Astrocyte of the hippocampus (primary cell): ENCODE measurements at regions not wholly inside any gene's neighbourhood (a gene's known extent, or its start where the extent isn't known, plus 50 kb on each side); places are given as distances from the start of the nearest gene placed in this dataset.
"Not testable (repeated sequence)": the region's sequence is repeated elsewhere in the genome, so short reads cannot be mapped to it uniquely, and the experiment has no call there.

Experiments
- DNase-seq: peaks from one replicate; pipeline ENCODE4 v3.0.0; 2011; ENCODE audit warnings: low read depth, low spot score

DNA sequence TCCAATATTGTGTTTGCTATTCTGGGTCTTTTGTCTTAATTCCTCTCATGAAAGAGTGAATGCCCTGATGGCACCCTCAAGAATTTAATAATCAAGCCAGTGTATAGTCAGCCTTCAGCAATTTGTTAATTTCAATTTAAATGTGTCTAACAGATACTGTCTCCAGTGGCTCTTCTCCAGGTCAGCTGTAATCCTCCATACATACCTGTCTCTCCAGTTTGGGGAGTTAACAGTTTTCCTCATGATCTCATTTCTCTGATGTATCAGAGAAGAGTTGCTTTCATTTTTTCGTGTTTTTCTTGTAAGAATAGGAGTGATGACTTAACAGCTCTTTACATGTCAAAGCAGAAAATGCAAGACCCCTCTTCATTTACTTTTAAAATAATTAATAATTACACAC, 500.3 kb upstream of the RORB start:
- no peak for DNase-seq

DNA sequence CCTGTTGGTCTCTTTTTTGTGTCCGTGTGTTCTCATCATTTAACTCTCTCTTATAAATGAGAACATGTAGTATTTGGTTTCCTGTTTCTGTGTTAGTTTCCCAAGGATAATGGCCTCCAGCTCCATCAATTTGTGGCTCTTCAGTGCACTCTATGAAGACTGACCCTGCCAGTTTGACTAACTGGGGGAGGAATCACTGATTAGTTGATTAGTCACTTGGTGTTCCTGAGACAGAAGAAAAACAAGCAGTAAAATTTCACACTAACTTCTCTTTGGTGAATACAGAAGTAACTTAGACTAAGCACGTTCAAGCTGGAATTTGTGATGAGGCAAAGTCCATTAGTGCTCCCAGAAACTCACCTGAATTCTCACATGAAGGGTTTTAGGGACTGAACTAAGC, 495.8 kb upstream of the RORB start:
- DNase-seq = peak; percentile 16

DNA sequence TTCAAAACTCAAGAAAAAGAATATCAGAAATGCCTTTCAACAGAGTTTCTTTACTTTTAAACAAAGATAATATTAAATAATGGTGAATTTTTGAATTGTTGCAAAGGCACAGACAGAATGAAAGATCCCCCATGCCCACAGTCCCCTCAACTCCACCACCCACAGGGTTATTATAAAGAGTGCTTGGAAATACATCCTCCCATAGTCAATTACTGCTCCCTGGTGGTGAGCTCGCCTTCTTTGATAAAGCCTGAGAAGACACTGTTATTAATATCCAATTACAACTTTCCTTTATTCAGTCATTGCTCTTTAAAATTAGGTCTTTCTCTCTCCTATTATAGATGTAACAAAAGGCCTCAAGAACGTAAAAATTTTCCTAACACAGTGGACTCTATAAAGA, 490.2 kb upstream of the RORB start:
- DNase-seq = peak; percentile 12

DNA sequence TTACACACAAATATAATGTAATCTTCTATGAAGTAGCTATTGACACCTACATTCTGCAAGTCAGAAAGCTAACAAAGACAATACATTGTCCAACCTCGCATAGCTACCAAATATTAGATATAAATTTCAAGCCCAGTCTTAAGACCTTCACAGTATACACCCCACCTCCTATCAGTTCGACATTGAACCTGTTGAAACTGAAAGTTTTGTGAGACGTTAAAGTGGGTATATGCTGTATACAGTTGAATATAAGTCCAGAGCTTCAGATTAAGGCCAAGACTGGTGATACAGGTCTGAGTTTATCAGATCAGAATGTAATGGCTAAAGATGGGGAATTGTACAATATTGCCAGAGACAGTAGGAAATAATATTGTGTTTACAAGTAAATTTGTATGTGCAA, 489.3 kb upstream of the RORB start:
- DNase-seq = no peak

DNA sequence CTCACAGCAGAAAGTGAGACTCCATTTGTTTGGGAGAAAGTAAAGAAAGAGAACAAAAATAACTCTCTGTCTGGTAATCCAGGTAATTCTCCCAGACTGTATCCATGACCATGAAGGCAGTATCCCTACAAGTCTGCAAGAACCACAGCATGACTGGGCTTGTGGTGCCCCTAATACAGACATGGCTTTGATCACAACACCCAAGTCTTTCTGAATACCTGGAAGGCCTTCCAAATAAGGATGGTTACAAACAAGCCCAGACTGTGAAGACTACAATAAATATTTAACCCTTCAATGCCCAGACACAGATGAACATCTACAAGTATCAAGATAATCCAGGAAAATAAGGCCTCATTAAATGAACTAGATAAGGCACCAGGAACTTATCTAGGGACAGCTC, 481.1 kb upstream of the RORB start:
- no peak for DNase-seq

DNA sequence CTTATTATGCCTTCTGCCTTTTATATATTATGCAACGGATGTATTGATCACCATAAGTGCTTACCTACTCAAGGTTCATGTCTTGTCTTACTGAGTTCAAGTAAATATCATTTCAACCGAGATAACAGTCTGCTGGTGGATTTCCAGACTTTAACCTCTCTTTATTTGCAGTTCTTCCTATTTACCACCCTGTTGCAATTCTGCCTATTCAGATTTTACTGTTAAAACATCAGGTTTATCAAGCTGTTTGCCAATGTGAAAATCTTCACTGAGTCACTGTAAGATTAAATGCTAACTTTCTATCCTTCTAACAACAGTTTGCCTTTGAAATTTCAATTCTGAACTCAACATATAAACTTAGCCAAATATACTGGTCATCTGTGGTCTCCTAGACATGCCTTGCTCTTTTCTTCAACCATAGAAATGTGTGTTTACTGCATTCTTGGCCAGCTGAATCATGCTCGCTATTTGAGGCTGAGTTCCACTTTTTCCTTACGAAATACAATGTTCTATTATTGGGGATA, 471.7 kb upstream of the RORB start:
- DNase-seq = peak; percentile 90

DNA sequence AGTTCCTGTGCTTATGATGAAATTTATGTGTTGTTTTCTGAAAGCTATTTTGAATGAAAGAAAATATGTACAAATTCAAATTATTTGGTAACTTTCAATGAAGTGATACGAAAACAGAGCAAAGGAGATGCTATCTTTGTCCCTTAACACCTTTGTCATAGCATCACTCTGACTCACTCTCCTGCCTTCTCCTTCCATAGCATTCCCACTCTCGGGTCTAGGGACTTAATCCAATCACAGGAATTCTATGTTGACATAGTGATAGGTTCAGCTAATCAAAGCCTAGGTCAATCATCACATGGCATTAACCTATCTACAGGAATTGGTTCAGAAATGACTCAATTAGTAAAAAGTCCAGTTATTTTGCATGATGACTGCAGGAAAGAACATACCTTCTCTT, 464.7 kb upstream of the RORB start:
- DNase-seq = no peak

DNA sequence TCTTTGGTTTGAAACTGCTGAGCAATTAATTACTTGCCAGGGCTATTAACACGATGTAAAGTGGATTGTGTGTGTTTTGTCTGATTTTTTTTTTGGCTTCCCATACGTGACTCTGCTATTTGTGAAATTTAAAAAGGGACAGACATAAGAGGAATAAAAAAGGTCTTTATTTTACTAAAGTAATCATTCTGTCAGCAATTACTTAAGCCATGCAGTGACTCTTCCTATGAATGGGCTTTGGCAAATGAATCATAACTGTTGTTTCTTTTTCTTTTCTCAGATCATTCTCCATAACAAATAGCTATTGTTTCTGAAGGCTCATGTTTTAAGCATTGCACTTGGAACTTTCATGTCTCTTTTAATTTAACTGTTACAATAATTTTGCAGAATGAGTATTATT, 461.3 kb upstream of the RORB start:
- DNase-seq = peak; percentile 13

DNA sequence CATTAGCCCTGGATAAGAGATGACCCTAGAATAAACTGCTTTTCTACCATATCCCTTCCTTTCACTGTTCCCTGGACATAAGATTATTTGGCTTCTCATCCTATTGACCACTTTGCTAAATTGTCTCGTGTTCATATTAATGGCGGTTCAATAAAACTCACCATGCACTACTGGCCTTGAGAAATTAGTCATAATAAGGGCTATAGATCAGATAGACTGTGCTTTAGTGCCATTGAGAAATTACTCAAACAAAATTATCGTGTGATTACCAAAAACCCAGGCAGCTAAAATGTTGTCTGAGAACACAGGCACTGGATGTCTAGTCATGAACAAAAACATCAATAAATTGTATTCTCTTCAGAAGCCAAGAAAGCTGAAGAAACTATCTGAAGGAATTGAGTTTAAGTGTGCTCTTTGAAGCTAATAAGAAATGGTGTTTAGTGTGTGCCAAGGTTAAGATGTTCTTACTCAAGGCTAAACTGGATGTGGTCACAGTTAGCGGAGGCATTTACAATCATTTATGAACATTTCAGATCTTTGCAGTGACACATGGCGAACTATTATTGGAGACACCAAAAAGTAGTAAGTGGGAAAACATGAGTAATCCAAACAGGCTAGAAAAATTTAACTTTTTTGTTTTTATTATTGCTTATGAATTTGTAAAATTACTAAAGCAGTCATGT, 460.4 kb upstream of the RORB start:
- DNase-seq = peak; percentile 47

DNA sequence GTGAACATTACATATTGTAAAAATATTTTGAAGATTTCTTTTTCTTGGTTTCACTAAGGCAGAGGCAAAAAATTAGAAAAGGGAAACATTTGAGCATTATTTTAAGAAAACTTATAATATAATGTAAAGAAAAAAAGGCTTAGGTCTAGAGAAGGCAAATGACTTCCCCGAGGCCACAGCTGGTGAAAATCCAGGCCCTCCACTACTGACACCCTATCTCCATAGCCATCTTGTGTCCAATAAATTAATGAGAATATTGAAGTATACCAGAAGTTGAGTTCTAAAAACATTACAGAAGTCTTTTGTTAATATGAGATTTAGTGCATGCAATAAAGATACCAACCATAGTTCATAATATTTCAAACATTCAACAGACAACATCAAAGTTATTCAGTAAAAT, 459.9 kb upstream of the RORB start:
- no peak for DNase-seq

DNA sequence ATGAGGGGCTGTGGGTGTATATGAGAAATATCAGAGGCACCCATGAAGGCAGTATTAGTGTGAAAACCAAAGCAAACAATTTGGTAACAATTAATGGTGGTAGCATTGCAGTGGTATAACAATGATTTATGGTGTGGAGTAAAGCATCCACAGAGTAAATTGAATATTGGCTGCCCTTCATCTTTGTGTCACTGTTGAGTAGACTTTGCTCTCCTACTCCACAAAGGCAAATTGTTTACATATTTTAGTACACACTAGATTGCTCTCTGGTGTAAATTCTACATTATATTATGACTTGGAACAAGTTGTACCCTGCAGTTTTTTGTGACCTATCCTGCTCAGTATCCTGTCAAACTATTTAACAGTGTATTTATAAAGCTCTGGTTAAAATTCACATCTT, 455.5 kb upstream of the RORB start:
- no peak for DNase-seq

DNA sequence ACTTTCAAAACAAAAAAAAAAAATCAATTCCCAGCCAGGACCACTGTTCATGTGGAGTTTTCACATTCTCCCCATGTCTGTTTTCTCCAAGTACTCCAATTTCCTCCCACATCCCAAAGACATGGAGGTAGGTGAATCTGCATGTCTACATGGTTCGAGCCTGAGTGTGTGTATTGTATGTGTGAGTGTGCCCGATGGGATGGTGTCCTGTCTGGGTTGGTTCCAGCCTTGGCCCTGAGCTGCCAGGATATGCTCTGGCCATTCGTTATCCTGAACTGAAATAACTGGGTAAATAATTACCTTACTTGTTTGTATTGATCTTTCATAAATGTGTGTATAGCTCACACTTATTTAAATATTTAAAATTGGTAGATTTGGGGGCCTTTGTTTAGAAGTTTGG, 452.3 kb upstream of the RORB start:
- DNase-seq = no peak

DNA sequence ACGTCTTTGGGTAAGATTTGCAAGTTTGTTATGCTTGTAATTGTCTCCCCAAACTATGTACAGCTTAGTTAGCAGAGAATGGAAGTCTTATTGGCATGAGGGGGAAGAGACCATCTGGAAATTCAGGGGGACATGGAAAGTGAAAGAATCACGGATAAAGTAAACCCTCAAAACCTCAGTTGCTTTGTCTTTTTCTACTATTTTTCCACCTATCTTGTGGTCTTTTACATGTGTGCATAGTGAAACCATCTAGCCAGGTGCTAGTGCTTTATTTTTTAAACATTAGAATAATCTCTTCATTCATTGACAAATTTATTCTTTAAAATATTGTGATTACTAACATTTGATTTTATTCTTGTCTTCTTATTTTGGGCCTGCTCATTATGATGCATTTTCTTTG, 441.1 kb upstream of the RORB start:
- DNase-seq = no peak

DNA sequence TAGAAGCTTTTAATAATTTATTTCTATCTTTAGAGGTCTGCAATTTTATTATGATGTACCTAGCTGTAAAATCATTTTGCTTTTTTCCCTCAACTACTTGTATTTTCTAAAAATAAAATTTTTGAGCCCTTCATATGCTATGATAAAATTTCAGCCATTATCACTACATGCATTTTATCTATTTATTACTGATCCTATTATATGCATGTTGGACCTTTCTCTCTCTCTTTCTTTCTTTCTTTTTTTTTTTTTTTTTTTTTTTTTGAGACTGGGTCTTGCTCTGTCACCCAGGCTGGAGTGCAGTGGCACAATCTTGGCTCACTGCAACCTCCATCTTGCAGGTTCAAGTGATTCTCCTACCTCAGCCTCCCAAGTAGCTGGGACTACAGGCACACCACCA, 440.1 kb upstream of the RORB start:
- DNase-seq = not testable (repeated sequence)

DNA sequence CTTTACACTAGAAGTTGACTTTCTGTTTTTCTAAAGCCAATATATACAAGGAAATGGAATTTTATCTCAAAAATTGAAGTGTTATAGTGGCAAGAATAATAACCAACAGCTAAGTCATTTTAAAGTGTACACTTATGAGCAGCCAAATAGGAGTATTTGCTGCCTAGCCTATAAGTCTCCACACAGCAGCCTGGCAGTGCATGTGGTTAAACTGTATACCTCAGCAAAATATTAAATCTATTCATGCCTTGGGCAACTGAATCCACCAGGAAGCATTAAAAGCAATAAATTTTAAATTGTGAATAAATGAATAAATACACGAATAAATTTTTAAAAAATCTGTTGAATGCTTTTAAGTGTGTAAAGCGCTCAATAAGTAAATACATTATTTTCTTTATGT, 432.4 kb upstream of the RORB start:
- DNase-seq = no peak

DNA sequence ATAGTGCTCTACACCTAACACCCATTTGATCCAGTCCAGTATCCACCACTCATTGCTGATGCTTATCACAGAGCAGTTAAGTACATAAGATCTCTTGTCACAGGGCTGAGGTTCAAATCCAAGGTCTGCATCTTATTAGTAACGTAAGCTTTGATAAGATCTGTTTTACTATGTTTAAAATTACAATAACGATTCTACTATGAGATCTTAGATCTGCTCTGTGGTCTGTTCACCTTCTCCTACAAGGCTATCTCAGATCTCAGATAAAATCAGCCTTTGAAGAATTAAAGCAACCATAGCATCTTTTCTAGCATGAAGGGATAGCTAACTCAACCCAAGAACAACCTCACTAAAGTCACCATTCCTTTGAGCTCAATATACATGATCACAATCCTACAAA, 431.0 kb upstream of the RORB start:
- DNase-seq = no peak

DNA sequence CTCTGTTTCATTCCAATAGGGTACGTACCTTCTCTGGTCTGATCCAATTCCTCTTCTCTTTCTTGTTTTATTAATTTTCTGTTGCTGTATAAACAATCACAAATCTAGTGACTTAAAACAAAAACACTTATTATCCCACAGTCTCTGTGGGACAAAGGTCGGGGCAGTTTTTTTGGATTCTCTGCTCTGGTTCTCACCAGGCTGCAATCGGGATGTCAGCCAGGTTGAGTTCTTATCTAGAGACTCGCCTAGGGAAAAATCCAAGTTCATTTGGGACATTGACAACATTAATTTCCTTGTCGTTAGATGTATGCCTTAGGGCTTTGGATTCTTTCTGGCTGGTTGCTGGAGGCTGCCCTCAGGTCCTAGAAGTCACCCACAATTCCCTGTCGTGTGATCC, 430.5 kb upstream of the RORB start:
- DNase-seq = no peak

DNA sequence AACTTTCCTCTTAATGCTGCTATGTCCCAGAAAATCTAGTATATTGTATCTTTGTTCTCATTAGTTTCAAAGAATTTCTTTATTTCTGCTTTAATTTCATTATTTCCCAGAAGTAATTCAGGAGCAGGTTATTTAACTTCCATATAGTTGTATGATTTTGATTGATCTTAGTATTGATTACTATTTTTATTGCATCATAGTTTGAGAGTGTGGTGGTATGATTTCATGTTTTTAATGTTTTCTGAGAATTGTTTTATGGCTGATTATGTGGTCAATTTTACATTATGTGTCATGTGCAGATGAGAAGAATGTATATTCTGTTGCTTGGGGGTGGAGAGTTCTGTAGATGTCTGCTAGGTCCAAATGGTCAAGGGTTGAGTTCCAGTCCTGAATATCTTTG, 425.6 kb upstream of the RORB start:
- no peak for DNase-seq

DNA sequence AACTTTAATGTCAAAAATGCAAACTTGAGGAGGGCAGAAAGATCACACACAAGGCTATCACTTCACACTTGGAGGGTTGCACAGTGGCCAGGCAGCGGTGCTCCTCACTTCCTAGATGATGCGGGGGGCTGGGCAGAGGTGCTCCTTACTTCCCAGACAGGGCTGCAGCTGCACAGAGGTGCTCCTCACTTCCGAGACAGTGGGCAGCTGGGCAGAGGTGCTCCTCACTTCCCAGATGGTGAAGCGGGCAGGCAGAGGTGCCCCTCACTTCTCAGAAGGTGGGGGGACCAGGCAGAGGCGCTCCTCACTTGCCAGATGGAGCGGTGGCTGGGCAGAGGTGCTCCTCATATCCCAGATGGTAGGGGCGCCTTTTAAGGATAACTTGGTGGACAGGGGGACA, 423.2 kb upstream of the RORB start:
- DNase-seq = no peak

DNA sequence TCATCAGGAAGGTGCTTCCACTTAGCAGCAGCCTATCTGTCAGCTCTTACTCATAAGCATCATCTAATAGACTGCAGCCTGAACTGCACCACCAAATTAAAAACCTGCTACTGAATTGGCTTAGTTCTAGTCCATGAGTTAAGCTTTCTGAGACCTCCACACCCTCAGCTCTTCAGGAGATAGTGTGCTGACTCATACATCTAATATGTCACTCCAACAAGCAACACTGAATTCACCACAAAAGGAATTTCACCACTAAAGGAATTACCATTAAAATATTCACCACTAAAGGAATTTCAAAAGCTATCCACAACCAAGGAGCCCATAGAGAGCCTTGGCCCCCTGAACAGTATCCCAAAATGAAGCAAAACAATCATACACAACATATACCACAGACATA, 418.5 kb upstream of the RORB start:
- peak; percentile 91 for DNase-seq

DNA sequence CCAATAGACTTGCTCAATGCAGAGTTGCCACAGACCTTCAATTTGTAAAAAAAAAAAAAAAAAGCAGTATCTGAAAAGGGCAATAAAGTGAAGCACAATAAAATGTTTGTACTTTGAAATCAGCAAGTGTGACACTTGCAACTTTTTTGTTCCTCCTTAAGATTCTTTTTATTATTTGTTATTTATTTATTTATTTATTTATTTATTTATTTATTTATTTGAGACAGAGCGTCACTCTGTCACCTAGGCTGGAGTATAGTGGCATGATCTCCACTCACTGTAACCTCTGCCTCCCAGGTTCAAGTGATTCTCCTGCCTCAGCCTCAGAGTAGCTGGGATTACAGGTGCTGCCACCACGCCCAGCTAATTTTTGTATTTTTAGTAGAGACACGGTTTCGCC, 416.5 kb upstream of the RORB start:
- not testable (repeated sequence) for DNase-seq

DNA sequence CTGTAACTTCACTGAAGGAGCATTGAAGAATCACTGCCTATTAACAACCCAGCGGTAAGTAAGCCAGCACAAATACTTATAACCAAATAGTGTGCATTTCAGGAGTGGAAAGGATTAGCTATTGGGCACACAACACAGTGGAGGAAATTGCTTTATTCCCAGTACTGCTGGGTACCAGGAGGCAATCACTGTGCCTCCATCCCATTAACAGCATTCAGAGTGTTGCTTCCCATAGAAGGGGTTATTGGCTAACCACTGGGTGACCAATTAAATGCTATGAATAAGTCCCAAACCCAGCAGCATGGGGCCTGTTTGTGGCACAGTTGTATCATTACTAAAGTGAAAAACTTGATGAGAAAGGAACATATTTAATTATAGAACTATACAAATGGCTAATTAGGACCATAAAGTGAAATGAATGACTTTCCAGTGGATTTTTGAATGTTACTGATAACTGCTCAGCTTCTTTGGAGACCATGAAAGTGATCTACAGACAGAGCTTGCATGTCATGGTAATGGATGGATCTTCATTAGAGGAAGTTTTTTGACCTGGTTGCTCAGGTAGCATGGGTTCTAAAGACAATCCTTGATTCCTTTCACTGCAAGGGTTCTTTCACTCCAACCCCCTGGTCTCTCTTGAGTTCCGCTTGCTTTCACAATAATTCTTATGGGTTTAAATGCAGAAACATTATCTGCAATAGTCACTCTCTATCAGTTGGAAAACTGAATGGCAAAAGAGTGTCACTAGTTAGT, 413.3 kb upstream of the RORB start:
- DNase-seq = peak; percentile 29

DNA sequence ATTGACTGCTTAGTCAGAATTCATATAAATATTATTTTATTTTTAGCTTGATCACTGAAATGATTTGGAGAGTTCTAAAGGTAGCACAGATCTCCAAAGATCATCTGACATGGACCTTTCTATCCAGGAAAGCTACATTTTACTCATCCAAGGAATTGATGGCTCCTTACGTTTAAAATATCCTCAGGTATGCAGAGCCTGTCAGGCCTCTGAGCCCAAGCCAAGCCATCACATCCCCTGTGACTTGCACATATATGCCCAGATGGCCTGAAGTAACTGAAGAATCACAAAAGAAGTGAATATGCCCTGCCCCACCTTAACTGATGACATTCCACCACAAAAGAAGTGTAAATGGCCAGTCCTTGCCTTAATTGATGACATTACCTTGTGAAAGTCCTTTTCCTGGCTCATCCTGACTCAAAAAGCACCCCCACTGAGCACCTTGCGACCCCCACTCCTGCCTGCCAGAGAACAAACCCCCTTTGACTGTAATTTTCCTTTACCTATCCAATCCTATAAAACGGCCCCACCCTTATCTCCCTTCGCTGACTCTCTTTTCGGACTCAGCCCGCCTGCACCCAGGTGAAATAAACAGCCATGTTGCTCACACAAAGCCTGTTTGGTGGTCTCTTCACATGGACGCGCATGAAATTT, 411.6 kb upstream of the RORB start:
- DNase-seq = not testable (repeated sequence)
